Esophagus squamous epithelium (tissue), 5 donors: ENCODE measurements at regions not wholly inside any gene's neighbourhood (a gene's known extent, or its start where the extent isn't known, plus 50 kb on each side); places are given as distances from the start of the nearest gene placed in this dataset.

Source experiments
- DNase-seq: peaks from one replicate; lab custom pipeline; 2025; lab: John Stamatoyannopoulos, UW
- H3K27ac ChIP-seq, 4 donors: fragments of 200-600 bp; sonication (generic); one replicate each; pipeline ENCODE4 v1.5.1; 2016 to 2019; ENCODE audit warnings: mild to moderate bottlenecking in 1 of 4
- H3K27me3 ChIP-seq, 4 donors: fragments of 200-600 bp; sonication (generic); 1 replicate in 3 of 4; 2 replicates in 1 of 4; pipeline versions ENCODE4 v1.5.1 to v1.6.0; 2017 to 2021; ENCODE audit warnings: antibody characterized with exemption in 1 of 4
- H3K36me3 ChIP-seq, 3 donors: fragments of 200-600 bp; sonication (generic); one replicate each; pipeline ENCODE4 v1.5.1; 2016 to 2019
- H3K4me1 ChIP-seq, 3 donors: fragments of 200-600 bp; sonication (generic); one replicate each; pipeline ENCODE4 v1.5.1; 2017 to 2019
- H3K4me3 ChIP-seq, 4 donors: fragments of 200-600 bp; sonication (generic); 1 replicate in 3 of 4; 2 replicates in 1 of 4; pipeline ENCODE4 v1.5.1; 2016 to 2019; ENCODE audit warnings: mild to moderate bottlenecking in 2 of 4, moderate library complexity in 1 of 4
- H3K9me3 ChIP-seq, 3 donors: fragments of 200-600 bp; sonication (generic); one replicate each; pipeline ENCODE4 v1.5.1; 2016 to 2019
- POLR2A ChIP-seq, 4 donors: fragments of 450-650 bp; IDR thresholded peaks; one replicate each; pipeline ENCODE4 v1.6.1; 2017; ENCODE audit warnings: antibody characterized with exemption in 4 of 4, mild to moderate bottlenecking in 4 of 4, moderate library complexity in 3 of 4
- WGBS, 2 donors: methylation state at CpG; one replicate each; pipeline ENCODE4 v1.1.5; 2018; 5-methylcytosine and 5-hydroxymethylcytosine counted together
- intact Hi-C: fragments of 100-400 bp; cut with DNase I; formaldehyde crosslinking; loops from one replicate; pipeline ENCODE4 v1.15.0; 2022
- TF ChIP-seq, protein P1 (sequence below), 6 experiments: fragments of 450-650 bp in 4 of 6; fragments of 200-600 bp in 2 of 6; sonication (generic) in 2 of 6; IDR thresholded peaks; one replicate each; pipeline ENCODE4 v1.5.1; 2016 to 2019; ENCODE audit warnings: antibody characterized with exemption in 6 of 6, mild to moderate bottlenecking in 4 of 6, moderate library complexity in 4 of 6
- donor health status: DM: yes; HTN: yes; CAD: no.

DNA sequence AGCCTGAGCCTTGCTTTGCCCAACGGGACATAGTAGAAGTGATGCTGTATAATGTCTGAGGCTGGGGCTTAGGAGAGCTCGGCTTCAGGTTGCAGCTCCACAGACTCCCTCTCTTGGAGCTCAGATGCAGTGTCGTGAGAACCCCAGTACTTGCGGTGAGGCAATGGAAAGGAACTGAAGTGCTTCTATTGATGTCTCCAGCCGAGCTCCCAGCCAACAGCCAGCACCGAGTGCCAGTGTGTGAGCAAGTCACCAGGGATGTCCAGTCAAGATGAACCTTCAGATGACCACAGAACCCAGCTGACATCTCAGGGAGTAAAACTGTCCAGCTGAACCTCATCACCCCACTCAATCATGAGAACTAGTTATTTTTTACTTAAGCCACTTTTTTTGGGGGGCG is 268.1 kb downstream of the IRF8 start:
- WGBS, 2 donors: 76 to 79% methylated on average over 5 to 6 of the region's 7 CpGs
- Histone ChIP-seq H3K4me3 (no peak overlapping the region), H3K27ac (no peak overlapping the region), H3K27me3 (no peaks in the 10 kb centered on the region), H3K36me3 (no peaks in the 10 kb centered on the region), H3K9me3 (peaks cover 0 to 22% (median 9%) of the 10 kb centered on the region in 3 donors), H3K4me1 (no peaks in the 10 kb centered on the region)
- no peak for TF ChIP-seq POLR2A (IDR thresholded peaks at IDR 0.05)
- TF ChIP-seq, protein P1, sequence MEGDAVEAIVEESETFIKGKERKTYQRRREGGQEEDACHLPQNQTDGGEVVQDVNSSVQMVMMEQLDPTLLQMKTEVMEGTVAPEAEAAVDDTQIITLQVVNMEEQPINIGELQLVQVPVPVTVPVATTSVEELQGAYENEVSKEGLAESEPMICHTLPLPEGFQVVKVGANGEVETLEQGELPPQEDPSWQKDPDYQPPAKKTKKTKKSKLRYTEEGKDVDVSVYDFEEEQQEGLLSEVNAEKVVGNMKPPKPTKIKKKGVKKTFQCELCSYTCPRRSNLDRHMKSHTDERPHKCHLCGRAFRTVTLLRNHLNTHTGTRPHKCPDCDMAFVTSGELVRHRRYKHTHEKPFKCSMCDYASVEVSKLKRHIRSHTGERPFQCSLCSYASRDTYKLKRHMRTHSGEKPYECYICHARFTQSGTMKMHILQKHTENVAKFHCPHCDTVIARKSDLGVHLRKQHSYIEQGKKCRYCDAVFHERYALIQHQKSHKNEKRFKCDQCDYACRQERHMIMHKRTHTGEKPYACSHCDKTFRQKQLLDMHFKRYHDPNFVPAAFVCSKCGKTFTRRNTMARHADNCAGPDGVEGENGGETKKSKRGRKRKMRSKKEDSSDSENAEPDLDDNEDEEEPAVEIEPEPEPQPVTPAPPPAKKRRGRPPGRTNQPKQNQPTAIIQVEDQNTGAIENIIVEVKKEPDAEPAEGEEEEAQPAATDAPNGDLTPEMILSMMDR (IDR thresholded peaks at IDR 0.05): no peak
- intact Hi-C loops: no loop called here
- DNase-seq: no peak

DNA sequence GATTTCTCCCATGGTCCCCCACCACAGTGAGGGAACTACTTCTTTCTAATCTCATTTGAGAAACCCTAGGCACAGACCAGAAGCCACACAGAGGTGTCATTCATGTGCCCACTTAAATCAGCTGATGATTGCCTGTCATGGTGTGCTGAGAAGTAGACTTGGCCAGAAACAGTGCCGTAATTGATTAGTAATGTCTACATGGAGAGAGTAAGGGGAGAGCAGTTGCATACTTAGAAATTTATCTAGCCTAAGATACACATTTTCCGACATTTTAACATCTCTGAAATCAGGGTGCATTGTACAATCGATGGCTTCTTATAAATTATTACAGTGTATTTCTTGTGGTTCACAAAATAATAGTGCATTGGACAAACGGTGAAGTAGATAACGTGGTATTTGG is 271.8 kb downstream of the IRF8 start:
- TF ChIP-seq, protein P1 (IDR thresholded peaks at IDR 0.05): no peak
- TF ChIP-seq POLR2A (IDR thresholded peaks at IDR 0.05): no peak
- DNase-seq: no peak
- intact Hi-C loops: no loop called here
- H3K27me3 ChIP-seq: peaks cover 0 to 5% (median 0%) of the 10 kb centered on the region in 4 donors
- no peaks in the 10 kb centered on the region for H3K4me1 ChIP-seq
- no peak overlapping the region for H3K4me3 ChIP-seq
- 74 to 76% methylated on average over 5 of the region's 5 CpGs for WGBS, 2 donors
- H3K36me3 ChIP-seq: no peaks in the 10 kb centered on the region
- peaks cover 0 to 10% (median 4%) of the 10 kb centered on the region in 3 donors for H3K9me3 ChIP-seq
- no peak overlapping the region for H3K27ac ChIP-seq

DNA sequence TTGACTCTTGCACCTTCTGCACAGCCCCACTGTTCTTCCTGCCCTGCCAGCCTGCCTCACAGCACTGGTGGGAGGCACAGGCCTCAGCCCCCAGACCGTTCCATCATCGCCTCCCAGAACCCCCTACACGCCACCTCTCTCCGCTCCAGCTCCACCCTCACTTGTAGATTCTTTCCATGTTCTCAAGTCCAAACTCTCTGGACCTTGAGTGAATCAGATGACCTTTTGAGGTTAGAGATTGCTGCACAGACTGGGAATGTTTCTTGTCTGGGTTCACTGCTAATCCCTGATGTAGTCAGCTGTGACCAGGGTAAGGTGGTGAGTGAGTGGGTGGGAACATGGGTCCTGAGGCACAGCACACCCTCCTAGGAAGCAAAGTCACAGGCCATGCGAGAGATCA is 272.4 kb downstream of the IRF8 start:
- Histone ChIP-seq H3K4me1 (no peaks in the 10 kb centered on the region), H3K9me3 (peaks cover 0 to 5% (median 4%) of the 10 kb centered on the region in 3 donors), H3K4me3 (no peak overlapping the region), H3K27me3 (peaks cover 0 to 5% (median 0%) of the 10 kb centered on the region in 4 donors), H3K27ac (no peak overlapping the region), H3K36me3 (no peaks in the 10 kb centered on the region)
- no peak for DNase-seq
- WGBS, 2 donors: 82% methylated on average over 5 of the region's 5 CpGs
- no peak for TF ChIP-seq POLR2A (IDR thresholded peaks at IDR 0.05)
- TF ChIP-seq, protein P1 (IDR thresholded peaks at IDR 0.05): no peak
- intact Hi-C loops: no loop called here

DNA sequence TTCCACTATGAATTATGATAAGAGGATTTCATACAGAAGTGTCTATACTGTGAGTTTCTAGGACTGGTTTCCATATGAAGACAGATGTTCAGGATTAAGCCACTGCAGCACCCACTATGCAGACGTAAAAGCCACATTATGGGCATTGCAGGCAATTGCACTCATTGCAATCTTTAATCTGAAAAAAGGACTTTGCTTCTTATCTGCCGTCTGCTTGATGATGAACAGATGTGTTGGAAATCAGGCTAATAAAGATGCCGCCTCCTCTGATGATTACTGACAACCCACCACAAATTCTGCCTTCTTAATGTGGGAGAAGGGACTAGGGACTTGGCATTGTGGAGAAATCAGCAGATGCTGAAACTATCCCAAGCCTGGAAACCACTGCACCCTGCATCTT is 276.9 kb downstream of the IRF8 start:
- Histone ChIP-seq H3K36me3 (no peaks in the 10 kb centered on the region), H3K9me3 (no peaks in the 10 kb centered on the region), H3K27ac (no peak overlapping the region), H3K27me3 (peaks cover 0 to 5% (median 0%) of the 10 kb centered on the region in 4 donors), H3K4me3 (no peak overlapping the region), H3K4me1 (no peaks in the 10 kb centered on the region)
- no peak for DNase-seq
- WGBS, 2 donors: 65 to 88% methylated on average over 3 of the region's 3 CpGs
- intact Hi-C loops: no loop called here
- TF ChIP-seq, protein P1 (IDR thresholded peaks at IDR 0.05): no peak
- TF ChIP-seq POLR2A (IDR thresholded peaks at IDR 0.05): no peak

DNA sequence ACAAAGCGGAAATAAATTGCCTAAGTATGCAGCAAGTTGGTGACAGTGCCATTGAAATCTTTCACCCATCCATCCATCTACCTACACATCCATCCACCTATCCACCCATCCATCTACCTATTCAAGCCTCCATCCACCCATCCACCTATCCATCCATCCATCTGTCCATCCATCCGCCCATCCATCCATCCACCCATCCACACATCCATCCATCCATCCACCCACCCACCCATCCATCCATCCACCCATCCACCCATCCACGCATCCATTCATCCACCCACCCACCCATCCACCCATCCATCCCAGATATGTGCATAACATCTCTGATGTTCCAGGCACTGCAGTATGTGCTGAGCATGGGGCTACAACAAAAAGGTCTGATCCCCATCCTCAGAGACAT is 277.5 kb downstream of the IRF8 start:
- WGBS, 2 donors: 75 to 98% methylated on average over 3 of the region's 3 CpGs
- Histone ChIP-seq H3K27ac (no peak overlapping the region), H3K9me3 (no peaks in the 10 kb centered on the region), H3K27me3 (peaks cover 0 to 5% (median 0%) of the 10 kb centered on the region in 4 donors), H3K4me1 (no peaks in the 10 kb centered on the region), H3K36me3 (no peaks in the 10 kb centered on the region), H3K4me3 (no peak overlapping the region)
- TF ChIP-seq, protein P1 (IDR thresholded peaks at IDR 0.05): no peak
- TF ChIP-seq POLR2A (IDR thresholded peaks at IDR 0.05): no peak
- intact Hi-C loops: no loop called here
- no peak for DNase-seq
